ENCODE measurements at regions not wholly inside any gene's neighbourhood (a gene's known extent, or its start where the extent isn't known, plus 50 kb on each side); places are given as distances from the start of the nearest gene placed in this dataset.
"Not testable (repeated sequence)": the region's sequence is repeated elsewhere in the genome, so short reads cannot be mapped to it uniquely, and the experiment has no call there.

DNA sequence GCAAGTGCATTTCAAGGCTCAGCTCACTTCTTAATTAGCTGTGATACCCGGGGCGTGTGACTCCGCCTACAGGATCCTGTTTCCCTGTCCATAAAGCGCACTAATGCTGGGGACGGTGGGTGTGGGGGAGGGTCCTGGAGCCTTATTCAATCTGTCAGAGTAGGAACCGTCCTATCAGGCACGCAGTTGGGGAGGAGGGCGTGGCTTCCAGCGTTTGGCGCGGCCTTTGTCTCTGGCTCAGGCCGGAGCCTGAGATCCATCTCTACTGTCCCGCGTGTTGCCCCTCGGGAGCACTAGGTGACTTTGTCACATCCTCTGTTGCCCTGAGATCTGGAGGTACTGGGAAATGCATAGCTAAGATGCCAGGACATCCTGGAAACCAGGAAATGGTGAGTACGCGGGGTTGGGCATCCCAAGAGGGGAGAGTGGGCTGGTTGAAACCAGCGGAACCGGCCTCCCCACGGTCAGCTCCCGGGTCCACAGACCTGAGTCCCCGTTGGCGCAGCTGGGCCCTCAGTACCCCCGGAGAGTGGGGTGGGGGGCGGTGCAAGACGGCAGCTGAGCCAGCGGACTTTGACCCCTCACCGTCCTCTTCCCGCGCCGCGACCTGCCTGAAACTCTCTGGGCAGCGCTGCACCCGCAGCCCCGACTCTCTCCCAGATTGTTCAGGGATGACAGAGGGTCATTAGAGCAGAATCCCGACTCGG, 104.4 kb upstream of the ZNF92 start:
- Mint-ChIP-seq H3K4me3 (peak overlapping the region; percentile 78), H3K27ac (no peak overlapping the region), H3K4me1 (peaks cover 6% of the 10 kb centered on the region), H3K9me3 (peaks cover 2% of the 10 kb centered on the region), H3K36me3 (no peaks in the 10 kb centered on the region)
- DNase-seq (ENCODE audit: low spot score in 2 of 2) (peak; percentile 14 to 76), ATAC-seq (peak; percentile 94)

DNA sequence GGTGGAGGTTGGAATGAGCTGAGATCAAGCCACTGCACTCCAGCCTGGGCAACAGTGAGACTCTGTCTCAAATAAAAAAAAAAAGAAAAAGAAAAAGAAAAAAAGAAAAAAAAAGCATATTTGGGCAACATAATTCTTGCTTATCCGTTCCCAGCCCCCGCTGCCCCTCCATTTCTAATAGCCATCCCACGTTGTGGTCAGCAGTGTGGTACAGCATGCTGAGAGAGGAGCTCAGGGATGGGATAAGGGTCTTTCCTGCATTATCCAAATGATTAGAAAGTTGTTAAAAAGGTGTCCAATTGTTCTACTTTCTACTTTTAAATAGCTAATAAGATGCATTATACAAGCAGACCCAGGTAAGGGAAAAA, 104.9 kb upstream of the ZNF92 start:
- DNase-seq (ENCODE audit: low spot score in 2 of 2): no peak
- H3K4me1 Mint-ChIP-seq: peaks cover 6% of the 10 kb centered on the region

DNA sequence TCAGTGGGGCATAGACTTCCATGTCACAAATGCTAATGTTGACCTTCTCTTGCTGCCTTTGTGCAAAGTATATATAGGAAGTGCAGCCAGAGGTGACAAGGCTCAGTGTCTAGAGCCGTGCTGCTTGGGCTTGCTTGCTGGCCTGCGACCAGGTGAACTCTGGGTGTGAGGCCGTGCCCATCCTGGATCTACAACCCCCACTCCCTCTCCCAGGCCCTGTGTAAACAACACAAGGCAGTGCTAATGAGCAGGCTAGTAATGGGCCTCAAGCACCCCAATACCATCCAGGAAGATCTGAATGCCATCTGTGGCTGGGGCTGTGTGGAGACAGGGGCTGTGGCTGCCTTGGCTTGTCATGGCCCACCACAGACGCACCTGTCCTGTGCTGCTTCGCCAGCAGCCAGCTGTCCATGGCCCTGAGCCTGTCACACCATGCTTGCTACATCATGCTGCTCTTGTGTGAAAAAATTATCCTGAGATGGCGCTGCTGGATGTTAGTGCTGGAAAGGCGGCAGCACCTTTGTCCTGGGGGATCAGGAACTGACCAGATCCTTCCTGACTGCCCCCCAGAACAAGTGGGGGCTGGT, 107.6 kb upstream of the ZNF92 start:
- Mint-ChIP-seq H3K27ac (no peak overlapping the region), H3K36me3 (no peaks in the 10 kb centered on the region), H3K4me3 (no peak overlapping the region), H3K9me3 (no peaks in the 10 kb centered on the region), H3K4me1 (peaks cover 6% of the 10 kb centered on the region)
- ATAC-seq: no peak
- no peak for DNase-seq (ENCODE audit: low spot score in 2 of 2)

More for the DNA sequence above, 104.9 kb upstream of the ZNF92 start:
- H3K36me3 Mint-ChIP-seq: no peaks in the 10 kb centered on the region
- no peak for ATAC-seq
- H3K9me3 Mint-ChIP-seq: peaks cover under 1% of the 10 kb centered on the region
- H3K27ac Mint-ChIP-seq: no peak overlapping the region
- H3K4me3 Mint-ChIP-seq: peak overlapping the region; percentile 78

DNA sequence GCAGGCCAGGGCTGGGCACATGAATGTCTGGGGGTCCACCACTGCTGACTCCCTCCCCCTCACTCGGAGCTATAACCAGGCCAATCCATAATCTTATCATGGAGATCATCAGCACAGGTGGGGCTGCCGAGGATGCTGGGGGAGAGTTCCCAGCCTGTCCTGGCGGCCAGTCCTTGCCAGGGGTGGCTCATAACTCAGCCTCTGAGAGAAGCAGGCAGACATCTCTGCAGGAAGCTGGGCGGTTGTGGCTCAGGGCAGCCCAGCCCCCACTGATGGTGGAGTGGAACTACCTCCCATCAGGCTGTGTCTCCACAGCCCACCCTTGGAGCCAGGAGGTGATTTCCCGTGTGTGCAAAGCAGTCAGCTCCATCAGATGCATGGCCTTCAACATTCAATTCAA, 109.4 kb upstream of the ZNF92 start:
- peaks cover 5% of the 10 kb centered on the region for H3K4me1 Mint-ChIP-seq
- H3K27ac Mint-ChIP-seq: no peak overlapping the region
- H3K9me3 Mint-ChIP-seq: no peaks in the 10 kb centered on the region
- H3K36me3 Mint-ChIP-seq: no peaks in the 10 kb centered on the region
- DNase-seq (ENCODE audit: low spot score in 2 of 2): no peak
- H3K4me3 Mint-ChIP-seq: no peak overlapping the region
- no peak for ATAC-seq

DNA sequence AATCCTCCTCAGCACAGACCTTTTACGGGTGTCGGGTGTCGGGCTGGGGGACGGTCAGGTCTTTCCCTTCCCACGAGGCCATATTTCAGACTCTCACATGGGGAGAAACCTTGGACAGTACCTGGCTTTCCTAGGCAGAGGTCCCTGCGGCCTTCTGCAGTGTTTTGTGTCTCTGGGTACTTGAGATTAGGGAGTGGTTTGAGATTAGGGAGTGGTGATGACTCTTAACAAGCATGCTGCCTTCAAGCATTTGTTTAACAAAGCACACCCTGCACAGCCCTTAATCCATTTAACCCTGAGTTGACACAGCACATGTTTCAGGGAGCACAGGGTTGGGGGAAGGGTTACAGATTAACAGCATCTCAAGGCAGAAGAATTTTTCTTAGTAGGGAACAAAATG, 113.0 kb upstream of the ZNF92 start:
- ATAC-seq, H3K4me1 Mint-ChIP-seq, H3K27ac Mint-ChIP-seq, H3K36me3 Mint-ChIP-seq, H3K4me3 Mint-ChIP-seq, H3K9me3 Mint-ChIP-seq: not testable (repeated sequence)
- peak in 1 of 2 donors; percentile 32 for DNase-seq (ENCODE audit: low spot score in 2 of 2)

DNA sequence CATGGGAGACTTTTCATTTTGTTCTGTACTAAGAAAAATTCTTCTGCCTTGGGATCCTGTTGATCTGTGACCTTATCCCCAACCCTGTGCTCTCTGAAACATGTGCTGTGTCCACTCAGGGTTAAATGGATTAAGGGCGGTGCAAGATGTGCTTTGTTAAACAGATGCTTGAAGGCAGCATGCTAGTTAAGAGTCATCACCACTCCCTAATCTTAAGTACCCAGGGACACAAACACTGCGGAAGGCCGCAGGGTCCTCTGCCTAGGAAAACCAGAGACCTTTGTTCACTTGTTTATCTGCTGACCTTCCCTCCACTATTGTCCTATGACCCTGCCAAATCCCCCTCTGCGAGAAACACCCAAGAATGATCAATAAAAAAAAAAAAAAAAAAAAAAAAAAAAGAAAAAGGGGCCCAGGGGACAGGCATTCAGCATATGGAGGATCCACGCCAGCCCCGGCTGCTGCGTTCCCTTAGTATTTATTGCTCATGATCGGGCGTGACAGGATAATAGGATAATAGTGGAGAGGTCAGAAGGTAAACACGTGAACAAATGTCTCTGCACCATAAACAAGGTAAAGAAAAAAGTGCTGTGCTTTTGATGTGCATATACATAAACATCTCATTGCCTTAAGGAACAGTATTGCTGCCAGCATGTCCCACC, 113.7 kb upstream of the ZNF92 start:
- H3K4me1 Mint-ChIP-seq; H3K9me3 Mint-ChIP-seq; H3K4me3 Mint-ChIP-seq; H3K36me3 Mint-ChIP-seq; ATAC-seq; H3K27ac Mint-ChIP-seq; DNase-seq (ENCODE audit: low spot score in 2 of 2): not testable (repeated sequence)

DNA sequence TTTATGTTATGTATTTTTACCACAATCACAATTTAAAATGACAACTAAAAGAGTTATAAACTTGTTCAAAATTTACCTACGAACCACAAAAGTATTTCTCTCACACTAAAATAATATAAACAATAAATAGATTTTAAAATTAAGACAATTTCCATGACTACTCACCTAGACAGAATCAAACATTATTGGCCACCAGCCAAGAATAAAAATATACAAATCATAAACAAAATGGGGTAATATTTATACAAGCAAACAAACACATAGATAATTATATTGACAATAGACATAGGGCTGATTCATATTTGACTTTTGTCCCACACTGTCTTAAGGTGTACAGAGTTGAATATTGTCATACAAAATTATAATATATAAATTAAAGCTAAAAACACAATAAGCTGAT, 119.6 kb upstream of the ZNF92 start:
- no peak for DNase-seq (ENCODE audit: low spot score in 2 of 2)
- no peak for ATAC-seq
- Mint-ChIP-seq H3K27ac (no peak overlapping the region), H3K9me3 (no peaks in the 10 kb centered on the region), H3K4me3 (no peak overlapping the region), H3K36me3 (peaks cover 6% of the 10 kb centered on the region), H3K4me1 (peaks cover 27% of the 10 kb centered on the region)

DNA sequence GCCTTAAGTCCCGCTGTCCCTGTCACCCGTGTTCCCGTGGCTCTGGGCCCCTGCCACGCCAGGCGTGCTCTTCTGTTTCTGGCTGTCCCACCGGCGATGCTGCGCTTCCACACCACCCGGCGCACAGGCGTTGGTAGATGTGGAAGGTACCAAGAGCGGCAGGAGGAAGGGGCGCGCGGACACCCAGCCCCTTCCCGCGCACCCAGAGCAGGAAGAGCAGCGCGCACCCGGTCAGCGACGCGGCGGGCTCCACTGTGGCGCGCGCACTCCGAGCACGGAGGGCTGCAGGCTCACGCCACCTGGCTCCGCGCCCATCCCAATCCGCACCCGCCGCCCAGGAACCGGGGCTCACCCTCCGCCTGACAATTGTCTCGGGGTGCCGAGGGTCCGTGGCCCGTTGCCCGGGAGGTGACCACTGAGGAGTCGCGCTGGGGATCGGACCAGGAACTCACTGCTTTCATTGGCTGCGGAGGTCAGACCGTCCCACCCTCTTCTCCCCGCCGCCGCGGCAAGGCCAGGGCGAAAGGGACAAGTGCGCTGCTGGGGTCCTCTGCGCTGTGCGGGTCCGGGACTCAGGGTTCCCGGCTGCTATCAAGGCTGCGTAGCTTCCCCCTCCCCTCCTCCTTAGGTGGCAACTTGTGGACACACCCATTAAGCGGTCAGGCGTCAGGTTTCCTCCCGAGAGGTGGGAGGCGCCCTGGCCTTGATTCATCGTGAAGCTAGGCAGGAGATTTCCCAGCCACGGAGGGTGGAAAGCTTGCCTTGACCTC, 121.6 kb upstream of the ZNF92 start:
- ATAC-seq (peak; percentile 83), DNase-seq (ENCODE audit: low spot score in 2 of 2) (peak; percentile 24 to 62)
- Mint-ChIP-seq H3K36me3 (peaks cover 6% of the 10 kb centered on the region), H3K9me3 (no peaks in the 10 kb centered on the region), H3K27ac (peak overlapping the region; percentile 71), H3K4me3 (peak overlapping the region; percentile 88), H3K4me1 (peaks cover 28% of the 10 kb centered on the region)

DNA sequence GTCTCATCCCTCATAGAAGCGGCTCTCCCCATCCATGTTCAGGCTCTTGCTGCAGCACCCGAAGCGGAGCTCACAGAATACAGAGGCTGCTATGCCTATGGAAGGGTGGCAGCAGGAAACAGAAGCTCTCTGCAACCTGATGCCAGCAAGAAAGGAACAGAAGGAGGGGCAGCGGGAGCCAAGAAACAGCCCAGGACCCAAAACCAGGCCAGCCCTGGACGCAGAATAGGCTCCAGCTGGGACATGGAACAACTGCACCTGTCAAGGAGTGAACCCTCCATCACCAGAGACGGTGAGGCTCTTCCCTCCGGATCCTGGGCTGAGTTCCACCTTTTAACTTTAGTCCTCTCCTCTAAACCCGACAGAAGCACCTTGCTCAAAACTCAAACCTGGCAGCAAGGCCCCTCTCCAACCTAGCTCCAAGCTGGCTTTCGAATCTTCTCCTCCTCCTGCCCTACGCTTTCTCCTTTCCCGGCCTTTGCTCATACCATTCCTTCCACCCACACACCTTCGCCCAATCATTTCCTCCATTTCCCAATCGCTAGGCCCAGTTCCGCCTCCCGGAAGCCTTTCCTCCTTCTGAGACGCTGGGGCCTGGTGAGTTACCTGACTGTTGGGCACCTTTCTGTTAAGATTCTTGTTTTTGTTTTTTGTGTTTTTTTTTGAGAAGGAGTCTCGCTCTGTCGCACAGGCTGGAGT, 122.8 kb upstream of the ZNF92 start:
- Mint-ChIP-seq H3K9me3 (no peaks in the 10 kb centered on the region), H3K36me3 (peaks cover 6% of the 10 kb centered on the region), H3K27ac (no peak overlapping the region), H3K4me3 (peak overlapping the region; percentile 88), H3K4me1 (peaks cover 28% of the 10 kb centered on the region)
- no peak for ATAC-seq
- peak in 1 of 2 donors; percentile 41 for DNase-seq (ENCODE audit: low spot score in 2 of 2)

DNA sequence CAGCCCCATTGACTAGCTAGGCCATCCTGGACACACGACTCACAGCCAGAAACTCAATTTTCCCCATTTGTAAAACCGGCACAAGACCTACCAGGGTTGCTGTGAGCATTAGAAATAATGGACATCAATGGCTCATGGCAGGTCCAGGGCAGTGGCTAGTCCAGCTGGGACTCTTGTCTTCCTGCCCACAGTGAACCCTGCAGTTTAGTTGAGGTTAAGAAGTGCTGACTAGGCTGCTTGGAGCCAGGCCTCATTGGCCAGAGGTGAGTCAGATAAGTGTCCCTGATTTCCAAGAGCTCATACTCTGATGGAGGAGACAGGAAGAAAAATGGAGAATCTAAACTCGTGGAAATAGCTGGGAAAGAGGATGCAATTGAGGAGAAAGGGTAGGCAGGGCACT, 123.4 kb upstream of the ZNF92 start:
- Mint-ChIP-seq H3K4me1 (peaks cover 28% of the 10 kb centered on the region), H3K9me3 (no peaks in the 10 kb centered on the region), H3K27ac (no peak overlapping the region), H3K36me3 (peaks cover 6% of the 10 kb centered on the region), H3K4me3 (no peak overlapping the region)
- DNase-seq (ENCODE audit: low spot score in 2 of 2) (peak in 1 of 2 donors; percentile 23), ATAC-seq (no peak)

DNA sequence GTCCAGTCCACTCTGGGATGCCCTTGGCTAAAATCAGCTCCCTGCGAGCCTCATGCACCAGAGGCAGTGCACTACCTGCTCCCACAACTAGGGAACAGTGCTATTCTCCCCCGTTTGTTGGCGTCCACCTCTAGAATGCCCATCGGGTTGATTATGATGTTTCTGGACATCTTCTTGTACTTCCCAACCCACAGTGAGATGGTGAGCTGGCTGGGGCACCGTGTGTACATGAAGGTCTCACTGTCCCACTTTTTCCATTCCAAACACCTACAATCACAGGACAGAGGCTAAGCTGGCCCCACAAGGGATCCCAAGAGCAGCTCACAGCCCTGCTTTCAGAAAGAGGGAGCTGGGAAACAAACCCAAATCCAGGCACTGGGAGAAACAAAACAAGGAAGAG, 126.2 kb upstream of the ZNF92 start:
- no peak for ATAC-seq
- Mint-ChIP-seq H3K4me1 (peaks cover 26% of the 10 kb centered on the region), H3K27ac (no peak overlapping the region), H3K9me3 (no peaks in the 10 kb centered on the region), H3K4me3 (no peak overlapping the region), H3K36me3 (peaks cover 6% of the 10 kb centered on the region)
- peak in 1 of 2 donors; percentile 33 for DNase-seq (ENCODE audit: low spot score in 2 of 2)

DNA sequence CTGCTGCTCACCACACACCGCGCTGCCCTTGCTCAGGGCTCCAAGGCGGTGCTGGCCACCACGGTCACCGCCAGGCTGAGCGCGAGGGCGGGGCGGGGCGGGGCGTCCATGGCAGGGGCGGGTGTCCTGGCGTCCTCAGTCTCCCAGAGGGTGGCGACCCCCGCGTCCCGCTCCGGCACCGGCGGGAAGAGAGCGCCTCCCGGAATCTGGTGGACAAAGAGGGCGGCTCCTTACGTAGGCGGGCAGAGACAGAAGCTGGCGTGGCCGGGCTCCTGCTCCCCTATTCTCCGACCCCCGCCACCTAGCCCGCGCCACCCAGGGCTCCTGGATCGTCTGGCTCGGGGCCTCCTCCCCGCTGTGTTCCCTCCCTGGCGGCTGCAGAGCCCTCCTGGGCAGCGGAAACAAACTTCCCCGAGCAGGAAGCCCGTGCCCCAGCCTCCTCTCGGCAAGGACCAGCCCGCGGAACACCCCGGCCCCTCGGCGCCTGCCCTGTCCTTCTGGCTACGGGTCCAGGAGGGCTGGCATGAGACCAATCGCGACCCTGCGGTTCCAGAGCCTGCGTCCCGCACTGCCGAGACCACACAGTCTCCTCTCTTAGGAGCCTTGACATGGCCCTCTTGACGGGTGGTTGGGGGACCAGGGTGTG, 133.8 kb upstream of the ZNF92 start:
- ATAC-seq (peak; percentile 75), DNase-seq (ENCODE audit: low spot score in 2 of 2) (peak in 1 of 2 donors; percentile 49)
- no peaks in the 10 kb centered on the region for H3K36me3 Mint-ChIP-seq
- H3K9me3 Mint-ChIP-seq: no peaks in the 10 kb centered on the region
- H3K27ac Mint-ChIP-seq: peak overlapping the region; percentile 52
- peak overlapping the region; percentile 72 for H3K4me3 Mint-ChIP-seq
- peaks cover 16% of the 10 kb centered on the region for H3K4me1 Mint-ChIP-seq

DNA sequence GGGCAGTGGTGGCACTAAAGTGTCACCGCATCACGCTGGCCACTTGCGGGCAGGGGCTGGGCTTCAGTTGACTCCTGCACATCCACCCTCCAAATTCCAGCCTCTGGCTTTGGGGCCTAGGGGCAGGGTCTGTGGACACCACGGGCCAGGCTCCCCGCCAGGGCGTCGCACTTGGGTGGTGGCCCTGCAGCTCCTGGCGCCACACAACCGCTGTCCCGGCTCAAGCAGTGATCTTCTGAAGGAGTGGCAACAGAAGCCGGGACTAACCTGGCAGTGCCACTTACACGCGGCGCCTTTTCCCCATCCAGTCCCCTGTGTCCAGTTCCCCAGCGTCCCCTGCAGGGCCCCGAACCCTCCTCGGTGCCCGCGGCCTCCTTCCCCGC, 134.3 kb upstream of the ZNF92 start:
- DNase-seq (ENCODE audit: low spot score in 2 of 2) (peak in 1 of 2 donors; percentile 41), ATAC-seq (peak; percentile 12)
- peaks cover 21% of the 10 kb centered on the region for H3K4me1 Mint-ChIP-seq
- H3K36me3 Mint-ChIP-seq: no peaks in the 10 kb centered on the region
- no peaks in the 10 kb centered on the region for H3K9me3 Mint-ChIP-seq
- no peak overlapping the region for H3K27ac Mint-ChIP-seq
- peak overlapping the region; percentile 72 for H3K4me3 Mint-ChIP-seq

DNA sequence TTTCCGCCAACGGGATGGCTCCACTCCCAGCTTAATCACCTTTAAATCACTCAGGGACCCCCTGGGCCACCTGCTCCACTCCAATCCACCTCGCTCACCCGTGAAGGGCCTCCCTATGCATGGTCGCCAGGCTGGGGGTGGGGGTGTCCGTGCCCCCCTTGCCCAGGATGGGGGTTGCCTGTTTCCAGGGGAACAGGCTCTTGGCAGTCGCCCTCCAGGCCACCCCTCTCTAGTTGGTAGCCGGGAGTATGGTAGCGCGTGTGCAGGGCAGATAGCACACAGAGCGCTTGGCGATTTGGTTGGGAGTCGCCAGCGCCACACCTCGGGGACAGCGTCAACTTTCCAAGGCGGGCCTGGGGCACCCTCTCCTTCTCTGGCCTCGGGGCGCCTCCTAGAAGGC, 134.9 kb upstream of the ZNF92 start:
- peak in 1 of 2 donors; percentile 41 for DNase-seq (ENCODE audit: low spot score in 2 of 2)
- Mint-ChIP-seq H3K4me3 (peak overlapping the region; percentile 72), H3K9me3 (no peaks in the 10 kb centered on the region), H3K27ac (no peak overlapping the region), H3K36me3 (no peaks in the 10 kb centered on the region), H3K4me1 (peaks cover 26% of the 10 kb centered on the region)
- no peak for ATAC-seq
